Stimulated activated CD4-positive, alpha-beta T cell treated with anti-CD3 and anti-CD28 coated beads, Interleukin-4, amount 100 ng/mL, for 1 hour (primary cell): ENCODE measurements at regions not wholly inside any gene's neighbourhood (a gene's known extent, or its start where the extent isn't known, plus 50 kb on each side); places are given as distances from the start of the nearest gene placed in this dataset.

Source experiments
- DNase-seq: peaks from one replicate; pipeline ENCODE4 v3.0.0-alpha.2; 2020

DNA sequence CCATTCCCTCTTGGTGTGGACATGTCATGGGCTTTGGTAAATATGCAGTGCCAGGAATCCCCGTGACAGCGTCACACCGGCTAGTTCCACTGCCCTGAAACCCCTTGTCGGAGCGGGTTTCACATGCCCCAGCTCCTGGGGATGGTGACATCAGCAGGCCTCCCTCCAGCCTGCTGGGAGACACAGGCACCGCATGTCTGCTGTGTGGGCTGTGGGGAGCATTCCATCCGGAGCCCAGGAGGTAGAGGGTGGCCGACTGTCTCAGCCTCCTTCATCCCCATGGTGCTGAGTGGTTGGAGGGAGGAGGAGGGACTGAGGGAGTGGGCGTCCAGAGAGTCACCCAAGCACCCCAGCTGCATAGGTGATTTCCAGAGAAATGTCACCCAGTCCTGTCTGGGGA, 1161.1 kb downstream of the BRD1 start:
- DNase-seq: no peak

- no peak for DNase-seq
Observed at GRCh38 chr22:48665311-48665995, 1162.2 kb downstream of the BRD1 start.

DNA sequence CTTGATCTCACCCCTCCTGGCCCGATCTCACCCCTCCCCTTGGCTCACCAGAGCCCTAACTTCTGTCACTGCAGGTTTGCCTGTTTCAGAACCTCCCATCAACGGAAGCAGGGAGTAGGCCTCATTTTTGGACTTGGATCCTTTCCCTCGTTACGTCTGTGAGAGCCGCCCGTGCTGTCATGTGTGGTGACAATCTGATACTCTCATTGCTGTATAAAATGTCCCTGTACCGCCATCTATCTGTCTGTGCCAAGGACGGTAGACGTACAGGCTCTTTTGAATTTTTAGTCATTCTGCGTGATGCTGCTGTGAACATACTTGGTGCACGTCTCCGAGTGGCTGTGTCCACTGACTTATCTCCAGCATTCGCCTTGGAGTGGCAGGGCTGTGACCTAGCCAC, 1163.1 kb downstream of the BRD1 start:
- no peak for DNase-seq

DNA sequence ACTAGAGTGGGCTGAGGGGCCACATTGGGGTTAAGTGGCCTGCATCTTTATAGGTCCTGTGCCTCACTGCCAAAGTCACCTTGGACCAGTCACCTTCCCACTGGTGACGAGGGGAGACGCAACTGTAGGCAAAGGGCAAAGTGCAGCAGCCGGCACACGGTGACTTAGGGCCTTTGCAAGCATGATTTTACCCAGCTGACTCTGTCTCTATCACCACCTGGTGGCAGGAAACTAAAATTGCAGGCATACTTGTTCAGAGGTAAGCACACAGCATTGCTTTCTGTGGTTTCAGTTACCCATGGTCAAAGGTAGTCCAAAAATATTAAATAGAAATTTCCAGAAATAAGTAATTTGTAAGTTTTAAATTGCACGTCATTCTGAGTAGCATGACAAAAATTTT, 1164.4 kb downstream of the BRD1 start:
- no peak for DNase-seq

DNA sequence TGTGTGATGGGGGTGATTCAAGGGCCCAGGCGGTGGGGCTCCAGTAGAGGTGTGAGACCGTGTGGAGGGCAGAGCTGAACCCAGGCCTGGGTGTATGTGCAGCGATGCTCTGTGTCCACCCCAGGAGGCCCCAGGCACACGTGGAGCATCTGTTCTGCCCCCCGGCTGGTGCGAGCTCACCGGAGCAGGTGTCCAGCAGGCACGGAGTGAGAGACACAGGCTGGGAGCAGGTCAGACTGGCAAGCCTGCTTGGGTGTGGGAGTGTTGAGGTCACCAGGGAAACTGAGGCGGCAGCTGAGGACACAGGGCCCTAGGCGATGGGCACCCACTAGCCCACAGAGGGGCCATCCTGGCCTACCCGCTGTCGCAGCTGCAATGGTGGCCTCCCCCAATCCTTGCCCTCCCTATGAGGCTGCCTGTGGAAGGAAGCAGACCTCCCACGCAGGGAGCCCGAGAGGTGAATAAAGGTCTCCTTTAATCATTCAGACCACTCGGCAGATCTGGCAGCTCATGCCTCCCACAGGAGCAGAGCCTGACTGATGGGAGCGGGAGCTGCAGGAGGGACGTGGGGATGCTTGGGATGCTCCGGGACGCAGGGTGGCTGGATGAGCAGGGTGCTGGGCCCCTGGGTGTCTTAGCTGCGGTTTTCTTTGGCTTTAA, 1165.1 kb downstream of the BRD1 start:
- no peak for DNase-seq

- DNase-seq: no peak
Observed at GRCh38 chr22:48661984-48662383, 1165.7 kb downstream of the BRD1 start.

- DNase-seq: no peak
Observed at GRCh38 chr22:48660790-48661740, 1166.6 kb downstream of the BRD1 start.

- DNase-seq: no peak
Observed at GRCh38 chr22:48660104-48660789, 1167.4 kb downstream of the BRD1 start.

DNA sequence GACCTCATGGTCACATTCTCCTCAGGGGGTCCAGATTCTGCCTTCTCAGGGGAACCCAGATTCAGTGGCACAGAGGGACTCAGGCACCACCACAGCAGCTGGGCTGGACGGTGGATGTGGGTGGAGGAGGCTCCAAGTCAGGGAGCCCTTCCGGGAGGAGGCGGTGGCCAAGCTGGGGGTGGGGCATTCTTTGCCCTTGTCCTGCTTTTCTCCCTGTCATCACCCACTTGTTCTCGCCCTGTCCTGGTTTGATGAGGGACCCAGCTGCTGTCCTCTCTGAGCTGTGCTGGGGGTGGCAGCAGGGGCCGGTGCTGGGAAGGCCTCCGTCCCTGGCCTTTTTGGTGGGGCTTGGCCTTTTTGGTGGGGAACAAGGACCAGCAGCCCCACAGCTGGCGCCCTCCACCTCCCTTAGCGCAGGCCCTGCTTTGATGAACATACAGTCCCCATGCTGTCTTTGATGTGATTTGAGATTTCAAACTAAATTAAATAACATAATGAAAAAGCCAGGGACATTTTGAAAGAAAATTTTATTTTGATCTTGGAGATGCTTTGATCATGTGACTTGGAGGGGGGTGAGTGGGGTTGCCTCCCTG, 1168.2 kb downstream of the BRD1 start:
- no peak for DNase-seq

DNA sequence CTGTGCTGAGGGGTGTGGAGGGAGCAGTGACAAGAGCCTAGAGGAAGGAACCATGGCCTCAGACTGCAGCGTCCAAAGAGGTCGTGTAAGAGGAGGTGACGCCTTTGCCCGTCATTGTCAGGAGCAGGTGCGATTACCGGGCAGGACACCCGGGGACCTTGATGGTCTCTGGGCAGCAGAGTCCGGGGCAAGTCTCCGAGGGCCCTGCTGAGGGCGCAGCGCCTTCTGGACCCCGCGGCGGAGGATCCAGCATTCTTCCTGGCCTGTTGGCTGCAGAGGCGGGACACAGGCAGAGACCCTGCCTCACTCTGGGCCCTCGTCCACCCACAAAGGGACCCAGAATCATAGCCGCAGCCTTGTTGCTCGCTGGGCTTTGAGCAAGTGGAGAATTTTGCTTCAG, 1168.8 kb downstream of the BRD1 start:
- DNase-seq: no peak

GRCh38 chr22:48658246-48658645, 1169.4 kb downstream of the BRD1 start:
- no peak for DNase-seq

- DNase-seq: no peak
Observed at GRCh38 chr22:48654492-48654891, 1173.2 kb downstream of the BRD1 start.

DNA sequence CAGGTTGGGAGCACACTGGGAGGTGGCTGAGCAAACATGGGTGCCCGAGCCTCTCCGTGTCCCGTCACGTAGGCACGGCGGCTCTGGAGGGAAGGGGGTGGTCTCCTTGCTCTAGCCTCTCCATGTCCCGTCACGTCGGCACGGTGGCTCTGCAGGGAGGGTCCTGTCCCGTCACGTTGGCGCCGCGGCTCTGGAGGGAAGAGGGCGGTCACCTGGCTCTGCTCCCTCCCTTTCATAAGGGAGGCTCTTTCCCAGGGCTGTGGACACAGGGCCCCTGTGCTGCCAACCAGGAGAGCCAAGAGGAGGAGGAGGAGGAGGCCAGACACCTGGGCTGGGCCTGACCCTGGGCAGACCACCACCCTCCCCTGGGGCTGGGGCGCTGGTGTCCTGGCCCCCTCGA, 1173.7 kb downstream of the BRD1 start:
- no peak for DNase-seq

- DNase-seq: no peak
Observed at GRCh38 chr22:48653306-48653705, 1174.4 kb downstream of the BRD1 start.

DNA sequence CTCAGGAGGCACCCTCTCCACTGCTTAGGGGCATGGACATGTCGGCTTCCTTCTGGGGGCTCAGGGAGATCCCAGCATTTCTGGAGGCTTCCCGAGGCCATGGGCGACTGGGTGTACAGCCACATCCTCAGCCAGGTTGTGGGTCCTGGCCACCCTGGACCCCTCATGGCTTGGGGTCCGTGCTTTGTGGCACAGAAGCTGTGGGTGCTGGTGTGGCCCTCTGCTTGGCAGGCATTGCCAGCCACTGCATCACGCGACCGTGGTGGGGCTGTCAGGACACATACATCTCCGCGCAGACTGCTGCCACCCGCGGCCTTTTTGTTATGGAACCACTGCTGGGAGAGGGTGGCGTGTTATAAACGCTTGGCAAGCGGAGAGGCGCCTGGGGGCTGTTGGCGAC, 1174.9 kb downstream of the BRD1 start:
- DNase-seq: no peak

GRCh38 chr22:48651981-48652538, 1175.6 kb downstream of the BRD1 start:
- no peak for DNase-seq

GRCh38 chr22:48651036-48651890, 1176.4 kb downstream of the BRD1 start:
- DNase-seq: no peak

GRCh38 chr22:48650323-48651035, 1177.2 kb downstream of the BRD1 start:
- no peak for DNase-seq

GRCh38 chr22:48649466-48649865, 1178.2 kb downstream of the BRD1 start:
- no peak for DNase-seq

DNA sequence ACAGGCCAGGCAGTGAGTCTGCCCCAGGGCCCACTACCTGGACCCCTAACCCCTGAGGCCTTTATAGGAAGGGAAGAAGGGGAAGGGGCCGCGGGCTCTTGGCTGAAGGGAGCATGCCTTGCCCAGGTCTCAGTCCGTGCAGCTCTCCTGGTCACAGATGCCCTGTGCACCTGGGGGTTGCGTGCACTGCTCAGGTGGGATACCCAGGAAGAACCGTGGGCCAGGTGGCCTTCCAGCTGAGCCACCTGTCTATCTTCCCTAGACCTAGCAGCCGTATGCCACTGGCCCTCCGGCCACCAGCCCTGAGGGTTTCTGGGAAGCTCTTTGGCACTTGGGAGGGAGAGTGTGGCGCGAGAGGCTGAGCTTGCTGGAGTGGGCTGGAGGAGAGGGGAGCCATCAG, 1178.6 kb downstream of the BRD1 start:
- no peak for DNase-seq
